ENCODE measurements at regions not wholly inside any gene's neighbourhood (a gene's known extent, or its start where the extent isn't known, plus 50 kb on each side); places are given as distances from the start of the nearest gene placed in this dataset.

- no peak for DNase-seq
Observed at GRCh38 chr4:34724491-34724890, 1519.8 kb downstream of the ARAP2 start.

DNA sequence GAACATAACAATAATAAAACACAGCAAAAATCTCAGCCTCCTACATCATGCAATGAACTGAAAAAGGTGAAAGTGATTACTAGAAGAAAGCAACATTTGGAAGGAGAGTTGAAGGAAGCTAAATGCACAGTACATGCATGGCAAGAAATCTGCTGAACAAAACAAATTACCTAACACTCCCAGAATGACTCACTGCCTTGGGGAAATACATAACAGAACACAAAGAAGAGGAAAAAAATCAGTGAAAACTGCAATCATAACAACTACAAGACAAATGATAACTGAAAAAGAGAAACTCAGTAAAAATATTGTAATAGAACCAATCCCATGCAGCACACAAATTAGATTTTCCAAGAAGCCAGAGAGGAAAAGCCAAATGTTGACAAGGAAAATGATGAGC is 1513.2 kb downstream of the ARAP2 start:
- DNase-seq, result no peak

GRCh38 chr4:34732176-34732950 is 1512.0 kb downstream of the ARAP2 start:
- no peak for DNase-seq

- no peak for DNase-seq
Observed at GRCh38 chr4:34733185-34733941, 1511.0 kb downstream of the ARAP2 start.

GRCh38 chr4:34766935-34767334 is 1477.4 kb downstream of the ARAP2 start:
- DNase-seq, result no peak

GRCh38 chr4:34767407-34767806 is 1476.9 kb downstream of the ARAP2 start:
- no peak for DNase-seq

DNA sequence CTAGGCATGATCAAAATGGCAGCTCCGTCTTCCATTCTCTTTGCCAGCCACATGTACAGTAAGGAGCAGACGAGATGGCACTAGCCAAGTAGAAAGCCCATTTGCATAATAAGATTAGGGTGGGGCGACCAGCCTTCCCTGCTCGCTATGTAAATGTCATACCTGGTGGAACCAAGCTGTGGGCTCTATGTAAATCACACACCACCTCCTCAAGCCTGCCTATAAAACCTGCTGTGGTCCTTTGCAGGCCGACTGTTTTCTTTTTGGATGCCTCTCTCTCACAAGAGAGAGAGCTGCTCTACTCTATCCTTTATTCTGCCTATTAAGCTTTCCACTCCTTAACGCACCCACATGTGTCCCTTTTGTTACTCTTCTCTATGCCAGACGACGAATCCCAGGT is 1472.7 kb downstream of the ARAP2 start:
- DNase-seq, result no peak

DNA sequence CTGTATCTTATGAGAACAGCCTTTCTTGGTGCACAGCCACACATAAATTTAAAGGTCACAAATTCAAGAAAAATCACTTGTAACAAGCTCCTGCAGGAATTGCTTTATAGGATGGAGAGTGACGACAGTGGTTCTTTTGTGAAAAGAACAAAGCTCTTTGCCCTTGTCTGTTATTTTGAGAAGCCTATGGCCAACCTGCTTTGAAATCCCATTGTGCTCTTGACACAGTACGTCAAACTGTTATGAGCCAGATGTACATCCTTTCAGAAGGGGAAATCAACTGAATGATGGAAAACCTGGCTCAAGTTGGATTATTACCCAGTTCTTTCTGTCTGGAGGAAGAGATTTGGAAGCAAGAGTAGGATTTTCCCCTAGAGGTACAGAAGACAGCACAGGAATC is 1454.2 kb downstream of the ARAP2 start:
- no peak for DNase-seq

DNA sequence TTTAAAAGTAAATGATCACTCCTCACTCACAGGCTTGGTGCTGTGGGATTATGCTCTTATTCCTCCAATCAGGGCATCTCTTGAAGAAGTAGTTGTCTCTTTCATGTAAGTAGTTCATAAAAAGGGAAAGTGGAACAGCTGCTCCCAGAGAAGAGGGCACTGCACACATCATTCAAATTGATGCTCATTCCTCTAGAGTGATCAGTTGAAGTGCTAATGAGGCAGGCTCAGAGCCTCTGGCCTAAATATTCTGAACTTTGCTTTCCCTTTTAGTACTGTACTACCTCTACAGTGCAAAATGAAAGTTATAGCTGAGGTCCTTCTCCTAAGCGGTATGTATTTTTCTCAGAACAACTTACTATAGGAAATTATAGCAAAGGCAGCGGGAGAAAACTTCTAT is 1453.1 kb downstream of the ARAP2 start:
- DNase-seq, result no peak

- no peak for DNase-seq
Observed at GRCh38 chr4:34800953-34801352, 1443.4 kb downstream of the ARAP2 start.

DNA sequence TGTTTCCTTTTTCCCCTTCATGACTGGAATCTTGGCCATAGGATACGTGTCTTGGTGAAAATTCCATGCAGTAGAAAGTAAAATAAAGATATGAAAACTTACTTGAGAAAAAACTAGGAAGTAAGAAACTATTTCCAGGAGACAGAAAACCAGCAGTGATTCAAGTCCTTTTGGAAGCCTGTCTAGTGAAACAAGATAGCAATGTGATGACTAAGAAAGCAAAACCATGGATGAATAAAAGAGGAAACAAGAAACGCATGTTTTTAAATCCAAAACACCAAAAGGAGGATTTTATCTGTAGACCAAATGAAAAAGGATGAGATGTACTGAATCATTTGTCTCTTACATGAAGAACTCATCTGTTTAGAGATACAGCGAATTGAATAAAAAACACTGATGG is 1430.0 kb downstream of the ARAP2 start:
- no peak for DNase-seq

GRCh38 chr4:34824515-34824914 is 1419.8 kb downstream of the ARAP2 start:
- no peak for DNase-seq

DNA sequence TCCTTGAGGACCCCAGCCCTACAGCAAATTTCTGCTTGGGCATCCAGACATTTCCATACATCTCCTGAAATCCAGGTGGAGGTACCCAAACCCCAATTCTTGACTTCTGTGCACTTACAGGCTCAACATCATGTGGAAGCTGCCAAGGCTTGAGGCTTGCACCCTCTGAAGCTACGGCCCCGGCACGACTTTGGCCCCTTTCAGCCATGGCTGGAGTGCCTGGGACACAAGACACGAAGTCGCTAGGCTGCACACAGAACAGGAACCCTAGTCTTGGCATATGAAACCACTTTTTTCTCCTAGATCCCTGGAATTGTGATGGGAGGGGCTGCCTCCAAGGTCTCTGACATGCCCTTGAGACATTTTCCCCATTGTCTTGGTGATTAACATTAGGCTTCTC is 1417.7 kb downstream of the ARAP2 start:
- DNase-seq, result no peak

DNA sequence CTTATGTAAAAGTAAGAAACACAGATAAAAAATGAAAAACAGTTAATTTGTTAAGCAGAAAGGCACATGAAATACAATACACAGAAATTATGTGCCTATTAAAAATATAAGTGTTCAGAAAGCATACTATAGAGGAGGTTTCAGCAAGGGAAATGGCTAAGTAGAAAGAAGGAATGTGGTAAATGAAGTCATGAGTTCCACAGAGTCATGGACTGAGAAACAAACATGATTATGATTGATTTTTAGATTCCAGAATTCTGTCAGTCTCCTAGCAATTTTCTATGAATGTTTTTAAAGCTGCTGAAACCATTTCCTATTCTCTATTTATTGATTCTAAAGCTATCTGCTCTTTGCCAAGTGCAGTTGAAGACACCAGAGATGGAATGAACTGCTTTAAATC is 1398.4 kb downstream of the ARAP2 start:
- no peak for DNase-seq

DNA sequence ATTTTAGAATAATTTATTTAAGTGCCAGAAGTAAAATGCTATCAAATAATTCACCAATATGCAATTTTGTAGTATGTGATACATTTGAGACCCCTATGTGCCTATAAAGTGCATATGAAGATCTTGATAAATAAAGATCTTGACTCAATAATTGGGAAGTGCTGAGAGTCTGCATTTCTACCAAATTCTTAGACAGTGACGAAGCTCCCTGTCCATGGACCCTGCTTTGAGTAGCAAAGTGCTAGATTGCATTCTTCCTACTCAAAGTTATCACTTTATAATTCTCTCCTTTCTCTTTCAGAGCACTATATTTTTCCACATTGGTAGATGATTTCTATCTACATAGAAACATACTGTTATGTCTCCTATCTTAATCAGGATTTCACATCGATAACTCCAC is 1393.9 kb downstream of the ARAP2 start:
- no peak for DNase-seq

- DNase-seq, result no peak
Observed at GRCh38 chr4:34850968-34851367, 1393.3 kb downstream of the ARAP2 start.

DNA sequence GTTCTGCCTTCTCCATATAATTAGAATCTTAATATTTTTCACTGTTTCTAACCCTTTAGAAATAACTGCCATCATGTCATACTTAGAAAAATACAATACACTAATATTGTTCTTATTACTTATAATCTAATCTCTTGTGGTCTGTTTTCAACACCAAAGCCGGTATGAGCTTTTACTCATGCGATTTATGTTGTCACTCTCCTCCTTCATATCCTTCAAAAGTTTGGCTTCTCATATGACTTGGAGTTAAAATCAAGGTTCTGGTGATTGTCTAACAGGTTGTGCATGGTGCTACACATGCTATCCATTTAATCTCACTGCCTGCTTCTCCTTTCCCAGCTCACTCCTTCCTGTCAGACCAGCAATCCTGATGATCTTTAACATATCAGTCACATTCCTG is 1392.9 kb downstream of the ARAP2 start:
- DNase-seq, result no peak

DNA sequence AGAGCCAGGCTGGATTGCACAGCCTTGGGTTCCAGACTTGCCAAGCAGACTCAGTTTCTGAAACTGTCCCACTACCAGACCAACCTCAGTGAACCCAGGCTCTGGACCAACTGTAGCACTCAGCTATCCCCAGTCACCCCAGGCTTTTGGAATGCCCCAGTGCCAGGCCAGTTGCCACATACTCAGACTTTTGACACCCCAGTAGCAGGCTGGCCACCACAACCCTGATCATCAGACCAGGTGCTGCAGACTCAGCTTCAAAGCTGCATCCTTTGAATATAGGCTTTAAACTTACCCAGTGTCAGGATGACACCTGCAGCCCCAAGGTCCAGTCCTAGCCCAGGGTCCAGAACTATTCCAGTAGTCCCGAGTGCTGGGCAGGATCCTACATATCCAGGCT is 1389.9 kb downstream of the ARAP2 start:
- DNase-seq, result no peak

DNA sequence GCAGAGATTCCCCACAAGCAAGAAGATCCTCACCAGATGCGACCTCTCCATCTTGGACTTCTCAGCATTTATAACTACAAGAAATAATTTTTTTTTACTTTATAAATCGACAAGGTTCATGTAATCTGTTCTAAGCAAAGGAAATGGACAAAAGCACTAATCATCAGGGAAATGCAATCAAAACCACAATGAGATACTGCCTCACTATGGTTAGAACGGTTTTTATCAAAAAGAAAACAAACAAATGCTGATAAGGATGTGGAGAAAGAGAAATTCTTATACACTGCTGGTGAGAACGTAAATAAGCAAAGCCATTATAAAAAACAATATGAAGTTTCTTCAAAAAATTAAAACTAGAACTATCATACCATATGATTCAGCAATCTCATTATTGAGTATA is 1382.6 kb downstream of the ARAP2 start:
- no peak for DNase-seq

- no peak for DNase-seq
Observed at GRCh38 chr4:34878961-34879360, 1365.4 kb downstream of the ARAP2 start.

GRCh38 chr4:34880246-34880645 is 1364.1 kb downstream of the ARAP2 start:
- no peak for DNase-seq

DNA sequence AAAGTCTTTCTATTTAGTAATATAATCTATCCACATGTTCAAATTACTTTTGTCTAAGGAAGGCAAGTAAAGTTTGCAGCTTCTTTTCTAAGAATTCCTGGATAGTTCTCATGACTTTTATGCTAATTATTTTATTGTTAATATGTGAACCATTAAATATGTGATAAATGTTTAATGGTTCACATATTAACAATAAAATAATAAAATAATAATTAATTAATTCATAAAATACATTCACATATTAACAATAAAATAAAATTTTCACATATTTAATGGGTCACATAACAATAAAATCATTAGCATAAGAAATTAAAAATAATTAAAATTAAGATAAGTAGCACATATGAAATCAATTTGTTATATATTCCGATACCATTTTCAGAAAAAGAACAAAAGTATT is 1352.4 kb downstream of the ARAP2 start:
- DNase-seq, result no peak

- no peak for DNase-seq
Observed at GRCh38 chr4:34893382-34893781, 1350.9 kb downstream of the ARAP2 start.

DNA sequence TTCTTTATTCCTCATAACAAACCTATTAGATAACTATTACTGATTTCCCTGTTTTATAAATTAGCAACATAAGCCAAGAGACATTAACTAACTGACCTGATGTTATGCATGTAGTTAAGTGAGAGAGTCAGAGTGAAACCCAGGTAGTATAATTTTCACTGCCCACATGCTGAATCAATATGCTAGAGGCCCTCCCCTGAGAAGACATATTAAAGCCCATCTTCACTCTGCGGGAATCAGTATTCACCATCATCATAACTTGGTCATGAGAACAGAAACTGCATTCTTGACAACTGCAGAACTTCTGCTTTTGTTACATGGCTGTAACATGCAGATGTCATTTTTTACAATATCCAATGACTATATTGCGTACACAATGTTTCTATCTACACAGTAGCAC is 1324.3 kb downstream of the ARAP2 start:
- DNase-seq, result no peak

DNA sequence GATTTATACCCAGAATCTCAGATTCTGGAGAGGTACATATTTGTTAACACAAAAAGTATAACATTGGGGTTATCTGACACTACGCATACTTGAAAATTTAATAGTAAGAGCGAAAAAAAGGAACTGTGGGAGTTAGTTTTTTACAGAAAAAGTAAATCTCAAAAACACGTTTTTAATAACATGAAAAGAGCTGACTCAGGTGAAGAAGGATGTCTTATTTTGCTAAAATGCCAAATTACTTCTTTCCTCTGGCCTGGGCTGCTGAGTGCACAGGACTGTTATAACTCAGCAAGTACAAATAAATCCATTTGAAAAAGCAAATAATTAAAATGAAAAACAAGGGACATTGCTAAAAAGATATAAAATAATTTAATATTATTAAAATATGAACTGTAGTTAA is 1322.9 kb downstream of the ARAP2 start:
- DNase-seq, result no peak
